Midbrain (tissue), 1 donor: ENCODE measurements at regions not wholly inside any gene's neighbourhood (a gene's known extent, or its start where the extent isn't known, plus 50 kb on each side); places are given as distances from the start of the nearest gene placed in this dataset.

Source experiments
- DNase-seq: peaks from one replicate; lab custom pipeline; 2025; lab: John Stamatoyannopoulos, UW

DNA sequence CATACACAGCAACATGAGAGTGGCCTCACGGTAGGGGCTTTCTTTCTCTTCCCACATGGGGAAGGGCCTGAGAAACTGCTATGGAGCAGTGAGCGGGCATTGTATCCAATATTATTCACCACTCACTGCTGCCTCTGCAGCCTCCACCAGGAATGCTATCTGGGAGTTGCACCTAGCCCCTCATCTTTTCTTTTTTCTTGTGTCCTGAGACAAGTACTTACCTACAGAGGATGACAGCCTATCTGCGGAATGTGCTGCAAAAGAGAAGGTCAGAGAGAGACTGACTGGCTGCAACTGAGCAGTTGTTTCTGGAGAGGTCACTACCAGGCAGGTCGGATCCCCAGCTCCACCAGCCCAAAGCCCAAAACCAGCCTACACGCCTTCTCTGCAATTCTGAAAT lies 52.1 kb upstream of the HTATIP2 start:
- no peak for DNase-seq

DNA sequence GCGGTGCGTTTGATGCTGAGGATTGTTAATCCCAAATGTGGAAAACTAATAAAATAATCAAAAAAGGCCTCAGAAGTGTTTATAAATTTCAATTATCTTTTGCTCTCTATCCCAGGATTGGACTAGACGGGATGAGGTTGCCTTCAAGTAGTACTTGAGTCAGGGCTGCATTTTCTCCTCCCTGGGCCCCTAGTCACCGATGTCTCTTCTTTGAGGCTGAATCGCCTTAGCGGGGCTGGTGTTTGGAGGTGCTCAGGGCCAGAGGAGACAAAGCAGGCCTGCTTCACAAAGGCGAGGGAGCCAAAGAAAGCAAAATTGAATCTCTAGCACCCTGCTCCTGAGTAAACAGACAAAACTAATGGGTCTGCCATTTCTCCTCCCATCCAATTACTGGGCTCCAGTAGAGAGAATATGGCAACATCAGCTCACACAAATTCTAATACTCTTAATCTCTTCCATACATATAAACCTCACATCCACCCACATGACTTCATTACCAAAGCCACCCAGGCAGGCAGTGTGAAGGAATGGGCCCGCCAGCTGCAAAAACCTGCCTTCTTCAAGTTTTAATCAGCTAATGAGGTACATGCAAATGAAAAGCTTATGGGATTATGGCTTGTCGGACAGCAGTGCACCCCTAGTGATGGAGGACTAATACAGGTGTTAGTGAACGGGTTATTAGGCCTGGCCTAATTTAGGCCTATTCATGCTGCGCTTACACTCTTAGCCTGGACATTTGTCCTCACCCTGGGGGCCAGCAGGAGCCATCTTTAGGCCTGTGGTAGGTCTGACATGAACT lies 52.7 kb upstream of the HTATIP2 start:
- no peak for DNase-seq

DNA sequence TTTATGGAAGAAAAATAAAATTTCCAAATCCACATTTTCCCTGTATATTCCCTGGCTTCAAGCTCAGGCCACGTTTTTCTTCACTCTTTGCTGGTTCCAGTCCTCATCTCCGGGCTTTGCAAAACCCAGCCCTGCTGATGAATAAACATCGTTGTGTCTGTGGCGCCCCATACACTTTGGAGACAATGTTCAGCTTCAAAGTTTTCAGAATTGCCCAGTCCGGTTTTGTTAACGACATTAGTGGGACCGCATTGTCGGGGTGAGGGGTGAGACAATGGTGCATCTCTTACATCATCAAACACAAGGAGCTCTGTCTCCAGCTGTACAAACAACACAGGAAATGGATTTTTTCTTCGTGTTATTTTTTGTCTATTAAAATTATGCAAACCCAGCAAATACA lies 53.4 kb upstream of the HTATIP2 start:
- DNase-seq = peak; percentile 89

DNA sequence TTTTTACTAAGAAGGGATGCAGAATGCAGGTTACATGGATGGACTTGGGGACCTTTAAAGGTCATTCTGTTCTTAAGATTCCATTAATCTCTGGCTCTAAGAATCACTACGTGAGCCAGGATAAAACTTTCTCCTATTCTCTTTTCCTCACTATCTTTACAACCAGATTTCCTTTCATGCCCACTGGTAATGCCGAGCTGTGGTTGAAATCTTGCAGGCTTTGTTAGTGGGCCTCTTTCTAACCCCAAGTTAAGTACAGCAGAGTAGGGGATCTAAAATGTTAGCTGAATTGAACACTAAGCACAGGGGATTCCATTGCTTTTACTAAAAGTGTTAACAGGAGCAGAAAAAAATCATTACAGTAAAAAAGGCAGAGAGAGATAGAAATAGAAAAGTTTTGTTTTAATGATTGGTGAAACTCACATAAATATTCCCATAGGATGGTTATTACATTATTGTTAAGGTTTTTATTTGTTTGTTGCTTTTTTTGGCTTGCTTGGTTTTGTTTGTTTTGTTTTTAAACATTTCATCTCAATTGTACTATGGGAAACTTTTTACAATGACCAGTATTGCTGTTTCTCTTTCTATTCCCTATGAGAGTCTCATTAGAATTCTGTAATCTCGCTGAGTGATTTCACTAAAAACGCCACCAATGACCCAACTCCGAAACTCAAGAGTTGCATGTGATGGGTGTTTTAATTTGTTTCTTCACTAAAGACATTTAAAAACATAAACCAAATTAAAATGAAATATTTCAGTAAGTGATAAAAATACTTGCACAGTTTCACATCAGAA lies 54.1 kb upstream of the HTATIP2 start:
- no peak for DNase-seq

DNA sequence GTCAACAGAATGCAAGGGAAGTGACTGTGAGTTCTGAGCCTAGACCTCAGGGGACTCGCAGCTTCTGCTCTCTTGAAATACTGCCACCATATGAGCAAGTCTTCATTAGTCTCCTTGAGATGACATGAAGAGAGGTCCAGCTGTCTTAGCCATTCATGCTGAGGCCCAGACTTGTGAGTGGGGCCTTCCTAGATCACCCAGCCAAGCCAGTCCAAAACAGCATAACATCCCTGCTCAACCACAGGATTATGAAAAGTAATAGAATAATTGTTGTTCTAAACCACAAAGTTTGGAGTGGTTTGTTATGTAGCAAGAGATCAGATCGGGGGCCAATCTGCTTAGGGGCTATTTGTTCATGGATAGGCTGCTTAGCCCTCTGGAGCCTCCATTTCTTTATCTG lies 54.9 kb upstream of the HTATIP2 start:
- DNase-seq = no peak

DNA sequence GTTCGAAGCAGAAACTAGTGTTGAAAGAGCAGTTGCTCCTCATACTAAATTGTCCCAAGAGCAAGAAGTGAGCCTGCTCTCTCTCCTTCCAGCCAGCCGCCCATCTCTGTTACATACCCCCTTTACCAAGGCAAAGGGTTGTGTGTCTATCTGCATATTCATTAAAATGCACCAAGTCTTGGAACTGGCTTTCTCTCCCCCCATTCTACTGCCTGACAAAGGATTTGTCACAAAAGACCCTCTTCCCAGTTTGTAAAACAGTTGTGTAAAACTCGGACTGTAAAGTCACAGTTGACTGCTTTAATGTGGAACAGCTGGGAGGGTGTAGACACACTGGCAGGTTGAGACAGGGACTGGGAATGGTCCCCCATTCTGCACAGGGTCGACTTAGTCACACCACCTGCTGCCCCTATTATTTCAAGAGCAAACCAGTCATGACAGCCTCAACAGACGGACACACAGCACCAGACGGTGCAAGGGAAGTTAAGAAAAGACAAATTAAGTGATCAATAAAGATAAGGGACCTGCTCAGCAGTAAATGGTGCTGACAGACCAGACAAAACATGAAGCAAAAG lies 60.0 kb upstream of the HTATIP2 start:
- DNase-seq = no peak

DNA sequence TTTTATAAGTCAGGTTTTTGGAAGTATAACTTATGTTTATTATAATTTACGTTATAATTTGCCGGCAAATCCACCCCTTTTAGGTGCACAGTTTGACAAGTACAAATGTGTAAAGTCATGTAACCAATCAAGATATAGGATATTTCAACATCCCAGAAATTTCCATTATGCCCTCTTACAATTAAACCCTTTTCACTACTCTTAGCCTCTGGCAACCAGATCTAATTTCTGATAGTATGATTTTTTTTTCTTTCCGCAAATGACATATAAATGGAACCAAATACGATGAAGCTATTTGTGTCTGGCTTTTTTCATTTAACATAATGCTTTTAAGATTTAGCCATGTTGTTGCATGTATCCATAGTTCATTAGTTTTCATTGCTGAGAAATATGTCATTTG lies 69.5 kb upstream of the HTATIP2 start:
- DNase-seq = no peak

DNA sequence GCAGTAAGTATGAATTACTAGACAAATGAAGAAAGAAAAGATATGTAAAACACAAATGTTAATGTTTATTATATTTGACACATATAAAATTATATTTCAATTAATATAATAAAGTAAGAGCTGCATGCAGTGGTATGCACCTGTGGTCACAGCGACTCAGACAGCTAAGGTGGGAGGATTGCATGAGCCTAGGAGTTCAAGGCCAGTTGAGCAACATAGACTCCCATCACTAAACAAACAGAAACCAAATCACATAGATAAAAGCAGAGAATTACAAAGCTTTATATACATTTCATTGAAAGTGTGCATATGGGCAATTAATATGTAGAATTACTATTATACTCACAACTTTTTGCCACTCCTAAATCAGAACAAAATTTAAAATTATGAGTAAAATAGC lies 70.0 kb upstream of the HTATIP2 start:
- no peak for DNase-seq

DNA sequence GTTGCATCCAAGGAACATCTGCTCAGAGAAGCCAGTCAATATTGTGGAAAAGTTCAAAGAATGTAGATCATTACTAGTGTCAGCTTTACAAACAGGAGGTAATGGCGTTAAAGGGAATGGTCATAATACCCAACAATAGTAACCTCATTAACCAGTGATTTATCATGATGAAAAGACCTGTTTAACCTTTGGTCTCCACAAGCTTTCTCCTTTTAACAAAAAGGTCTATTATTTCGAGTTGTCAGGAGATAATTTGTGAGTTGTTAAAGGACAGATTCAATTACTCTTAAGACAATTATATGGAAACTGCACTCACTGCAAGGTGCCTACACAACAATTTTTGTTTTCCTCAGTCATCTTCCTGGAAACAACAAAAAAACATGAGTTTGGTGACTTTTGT lies 73.8 kb upstream of the HTATIP2 start:
- no peak for DNase-seq

DNA sequence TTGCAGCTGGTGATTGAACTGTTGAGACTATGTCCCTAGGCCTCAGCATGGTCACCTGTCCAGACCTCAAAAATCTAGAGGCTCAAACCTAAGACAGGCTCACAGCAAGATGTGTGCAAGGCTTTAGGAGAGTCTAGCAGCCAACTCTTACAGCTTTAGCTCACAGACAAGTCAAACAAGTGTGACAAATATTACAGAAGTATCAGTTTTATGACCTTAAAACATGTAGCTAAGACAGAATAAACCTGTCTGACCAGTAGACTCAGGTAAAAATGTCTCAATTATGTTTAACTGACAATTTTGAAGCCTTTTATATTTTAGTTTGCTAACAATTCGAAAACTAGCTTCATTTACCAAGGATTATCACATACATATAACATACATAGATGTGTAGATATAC lies 80.0 kb upstream of the HTATIP2 start:
- DNase-seq = no peak

DNA sequence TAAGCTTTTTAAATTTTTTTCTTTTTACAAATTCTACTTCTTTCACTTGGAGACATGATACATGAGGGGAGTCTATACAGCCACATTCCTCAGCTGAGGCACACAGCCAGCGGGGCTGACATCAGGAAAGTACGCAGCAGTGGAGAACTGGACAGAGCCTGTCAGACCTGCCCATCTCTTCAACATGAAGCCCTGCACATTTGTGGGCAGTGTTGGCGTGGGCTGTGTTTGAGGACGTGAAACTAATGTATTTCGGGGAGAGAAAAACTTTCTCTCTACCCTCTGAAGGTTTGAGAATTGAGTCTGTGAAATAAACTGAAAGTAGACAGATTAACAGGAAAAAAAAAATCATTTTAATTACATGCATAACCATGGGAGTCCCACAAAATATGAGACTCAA lies 84.8 kb upstream of the HTATIP2 start:
- no peak for DNase-seq

DNA sequence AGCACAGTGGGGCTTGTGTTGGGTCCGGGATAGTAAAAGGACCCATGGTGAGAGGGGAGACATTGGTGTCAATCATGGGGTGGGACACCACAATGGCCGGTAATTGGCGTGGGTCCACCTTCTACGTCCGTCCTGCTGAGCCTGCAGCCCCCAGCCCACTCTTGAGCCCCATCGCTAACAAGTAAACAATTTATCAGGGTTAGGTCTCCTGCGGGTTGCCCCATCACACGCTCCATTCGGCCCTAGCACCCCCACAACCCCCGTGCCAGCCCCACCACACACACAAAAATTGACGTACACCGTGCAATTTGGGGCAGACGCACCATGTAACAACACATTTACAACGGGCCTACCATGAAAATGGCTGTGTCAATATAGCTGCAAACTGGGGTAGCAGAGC lies 86.5 kb upstream of the HTATIP2 start:
- DNase-seq = no peak

DNA sequence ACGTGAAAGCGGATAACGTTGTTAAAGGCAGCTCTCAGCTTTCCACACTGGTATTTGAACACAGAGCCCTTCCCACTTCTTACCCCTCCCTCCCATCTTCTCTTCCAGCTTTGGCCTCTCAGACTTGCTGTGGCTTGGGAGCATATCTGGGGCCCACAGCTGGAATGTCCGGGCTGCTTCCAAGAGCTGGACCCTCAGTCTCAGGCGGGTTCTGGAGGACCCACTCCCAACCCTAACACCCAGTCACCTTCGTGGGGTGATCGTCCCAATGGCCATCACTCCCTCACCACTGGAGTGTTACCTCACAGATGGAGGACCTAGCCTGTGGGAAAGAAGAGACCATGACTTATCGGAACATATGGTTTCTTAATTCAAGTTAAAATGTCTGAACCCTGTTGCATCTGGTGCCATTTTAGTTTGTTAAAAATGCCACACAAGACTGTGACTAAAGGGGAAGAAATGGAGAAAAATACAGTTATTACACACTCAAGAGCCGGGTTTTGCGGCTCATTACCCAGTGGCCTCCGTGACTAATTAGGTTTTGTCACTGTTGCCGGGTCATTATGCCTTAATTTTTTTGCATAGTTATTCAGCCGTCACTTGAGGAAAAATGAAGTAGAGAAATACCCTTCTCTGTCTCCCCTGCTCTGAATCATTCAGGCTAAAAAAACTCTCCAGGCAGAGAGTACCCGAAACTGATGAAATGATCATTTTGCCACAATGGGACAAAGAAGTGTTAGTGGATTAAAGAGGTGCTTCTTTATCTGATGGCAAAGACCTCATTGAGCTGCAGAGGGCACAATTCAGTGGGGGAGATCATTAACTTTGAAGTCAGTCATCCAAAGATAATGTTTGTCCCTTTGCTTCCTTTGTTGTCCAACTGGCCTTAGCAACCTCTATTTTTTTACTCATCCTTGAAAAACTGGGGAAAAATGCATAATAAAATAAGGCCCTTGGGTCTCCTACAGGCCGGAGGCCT lies 87.2 kb upstream of the HTATIP2 start:
- no peak for DNase-seq

DNA sequence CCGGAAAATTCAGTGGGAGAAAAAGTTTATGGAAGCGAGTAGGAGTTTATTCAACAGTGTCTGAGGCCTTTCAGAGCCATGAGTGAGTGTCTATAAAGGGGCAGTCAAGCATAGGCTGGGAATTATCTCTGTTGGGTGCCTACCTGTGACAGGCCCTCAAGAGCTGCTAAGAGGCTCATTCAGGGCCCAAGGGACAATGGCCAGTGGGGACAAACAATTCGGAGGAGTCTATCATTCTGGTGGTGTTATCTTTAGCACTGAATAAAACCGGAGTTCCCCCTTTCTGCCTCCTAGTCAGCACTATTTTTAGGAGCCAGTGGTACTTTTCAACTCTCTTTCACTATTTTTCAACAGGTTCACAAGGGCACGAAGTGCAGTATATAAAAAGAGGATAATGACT lies 89.5 kb upstream of the HTATIP2 start:
- no peak for DNase-seq

DNA sequence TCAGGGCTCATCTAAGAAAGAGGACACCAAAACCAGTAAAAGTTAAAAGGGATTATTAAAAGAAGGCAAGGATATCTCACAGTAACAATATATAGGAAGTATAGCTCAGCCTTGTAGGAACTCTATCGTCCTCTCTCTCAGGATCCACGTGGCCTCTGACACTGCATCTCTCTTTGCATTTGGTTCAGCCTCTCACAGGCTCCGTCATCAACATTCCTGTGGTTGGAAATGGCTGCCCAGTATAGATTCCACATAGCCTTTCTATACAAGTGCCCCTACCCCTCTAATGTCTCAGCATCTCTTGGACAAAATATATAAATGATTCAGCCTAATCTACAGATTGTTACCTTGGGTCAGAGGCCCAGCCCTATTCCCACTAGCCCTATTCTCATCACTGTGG lies 101.3 kb upstream of the DBX1 start:
- DNase-seq = no peak

DNA sequence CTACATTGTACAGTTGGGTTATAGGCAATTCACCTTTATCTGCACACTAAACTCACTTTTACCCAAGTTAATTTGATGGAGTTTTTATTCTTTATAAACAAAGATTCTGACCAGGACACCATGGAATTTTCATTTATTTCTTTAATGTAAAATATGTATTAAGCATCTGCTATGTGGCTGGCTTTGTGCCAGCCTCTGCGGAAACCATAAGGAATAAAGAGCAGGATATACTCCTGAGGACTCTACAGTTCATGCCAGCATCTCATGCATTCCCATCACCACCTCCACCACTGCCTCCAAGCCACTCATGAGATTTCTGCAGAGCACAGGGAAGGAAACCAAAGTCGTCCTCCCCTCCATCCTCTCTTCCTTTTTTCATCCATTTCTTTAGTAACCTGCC lies 100.0 kb upstream of the DBX1 start:
- no peak for DNase-seq

DNA sequence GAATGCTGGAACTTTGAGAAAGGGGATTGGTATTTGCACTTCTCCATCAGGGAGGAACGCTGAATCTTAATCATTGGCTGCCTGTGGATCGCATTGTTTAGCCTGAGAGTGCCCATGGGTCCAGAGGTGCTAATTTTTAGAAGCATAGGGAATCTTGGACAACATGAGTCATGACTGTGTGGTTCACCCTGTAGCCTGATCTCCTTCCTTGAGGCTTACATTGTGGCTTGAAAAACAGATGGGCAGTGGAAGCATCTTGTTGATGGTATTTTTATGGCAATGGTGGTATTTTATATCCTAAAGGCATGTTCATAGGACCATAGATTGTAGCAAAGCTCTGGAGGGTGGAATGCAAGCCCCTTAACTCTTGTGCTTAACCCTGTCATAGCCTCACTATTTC lies 99.2 kb upstream of the DBX1 start:
- no peak for DNase-seq

DNA sequence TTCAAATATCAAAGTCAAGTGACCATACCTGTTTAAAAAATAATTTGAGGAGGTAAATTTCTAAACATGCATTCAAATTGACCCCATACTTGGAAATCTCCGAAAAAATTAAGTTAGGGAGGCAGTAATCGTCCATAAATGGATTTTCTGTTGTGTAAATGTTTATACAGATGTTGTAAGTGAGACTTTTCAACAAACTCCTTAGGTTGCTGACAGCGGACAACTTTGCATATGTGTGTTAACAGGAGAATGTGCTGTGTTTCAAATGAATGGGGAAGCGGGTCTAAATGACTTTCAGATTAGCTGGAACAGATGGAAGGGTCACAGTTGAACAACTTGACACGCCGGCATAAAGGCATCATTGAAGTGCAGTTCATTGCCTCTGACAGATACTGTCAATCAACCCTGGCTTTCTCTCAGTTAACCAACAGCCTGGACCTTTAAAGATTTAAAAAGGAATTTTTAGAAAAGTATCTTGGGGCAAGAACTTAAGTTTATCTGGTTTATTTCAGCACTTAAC lies 98.2 kb upstream of the DBX1 start:
- no peak for DNase-seq

DNA sequence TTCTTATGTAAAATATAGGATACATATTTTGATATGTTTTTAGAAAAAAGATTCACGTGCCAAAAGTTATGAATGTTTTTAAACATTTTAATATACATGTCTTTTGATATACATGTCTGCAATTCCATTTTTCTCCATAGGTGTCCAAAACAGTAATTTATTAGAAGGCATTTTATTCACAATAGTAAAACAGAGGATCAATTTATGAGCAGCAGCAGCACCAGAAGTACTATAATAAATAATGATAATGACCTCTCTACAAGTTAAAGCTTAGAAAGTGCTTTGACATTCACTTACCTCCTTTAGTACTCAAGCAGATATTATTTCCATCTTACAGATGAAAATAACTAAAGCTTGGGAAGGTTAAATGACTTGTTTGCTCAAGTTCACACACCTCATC lies 96.7 kb upstream of the DBX1 start:
- DNase-seq = no peak

DNA sequence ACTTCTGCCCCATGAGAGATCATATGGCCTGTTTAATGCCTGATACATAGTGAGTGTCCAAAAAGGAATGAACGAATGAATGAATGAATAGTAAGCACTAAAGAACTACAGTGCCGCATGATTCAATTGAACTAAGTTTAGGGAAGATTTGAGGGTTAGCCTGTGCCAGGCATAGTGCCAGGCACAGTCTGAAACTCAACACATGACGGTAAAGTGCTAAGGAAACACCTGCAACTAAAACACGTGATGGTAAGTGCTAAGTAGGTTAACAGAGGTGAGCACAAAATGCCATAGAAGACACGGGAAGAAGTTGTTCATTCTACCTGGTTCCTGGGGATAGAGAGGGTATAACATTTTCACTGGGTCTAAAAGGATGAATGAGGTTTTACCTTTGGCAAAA lies 93.5 kb upstream of the DBX1 start:
- DNase-seq = no peak

DNA sequence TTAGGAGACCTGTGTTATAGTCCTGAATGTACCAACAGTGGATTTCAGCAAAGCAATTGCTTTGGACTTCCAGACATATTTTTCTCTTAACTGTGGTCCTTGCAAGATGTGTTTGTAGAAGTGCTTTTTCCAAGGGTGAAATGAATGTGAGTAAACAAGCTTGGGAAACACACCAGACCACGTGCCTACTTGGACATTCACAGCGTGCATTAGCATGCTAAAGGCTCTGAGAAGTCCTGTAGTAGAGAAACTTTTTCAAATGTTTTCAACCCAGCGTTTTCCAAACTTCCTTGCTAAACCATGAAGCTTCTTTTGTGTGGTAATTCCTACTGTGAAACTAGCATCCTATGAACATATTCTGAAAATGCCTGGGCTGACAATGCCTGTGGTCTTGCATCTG lies 91.2 kb upstream of the DBX1 start:
- no peak for DNase-seq
